Mammary epithelial cell (primary cell): ENCODE measurements at regions not wholly inside any gene's neighbourhood (a gene's known extent, or its start where the extent isn't known, plus 50 kb on each side); places are given as distances from the start of the nearest gene placed in this dataset.

ENCODE experiments used
- EZH2 ChIP-seq: IDR thresholded peaks from 2 replicates; pipeline ENCODE4 v1.6.1; 2012; ENCODE audit warnings: low read length, inconsistent platforms, borderline replicate concordance
- TF ChIP-seq, protein P1 (sequence below), 2 donors: IDR thresholded peaks in 1 of 2; conservative IDR thresholded peaks in 1 of 2; 2 replicates each; pipeline ENCODE4 v1.5.1; 2011 to 2012; ENCODE audit warnings: inconsistent platforms in 2 of 2, low read length in 2 of 2, mild to moderate bottlenecking in 2 of 2, control low read depth in 1 of 2, low read depth in 1 of 2; ENCODE audit not compliant: insufficient read depth in 1 of 2; ENCODE audit errors: extremely low read depth in 1 of 2

DNA sequence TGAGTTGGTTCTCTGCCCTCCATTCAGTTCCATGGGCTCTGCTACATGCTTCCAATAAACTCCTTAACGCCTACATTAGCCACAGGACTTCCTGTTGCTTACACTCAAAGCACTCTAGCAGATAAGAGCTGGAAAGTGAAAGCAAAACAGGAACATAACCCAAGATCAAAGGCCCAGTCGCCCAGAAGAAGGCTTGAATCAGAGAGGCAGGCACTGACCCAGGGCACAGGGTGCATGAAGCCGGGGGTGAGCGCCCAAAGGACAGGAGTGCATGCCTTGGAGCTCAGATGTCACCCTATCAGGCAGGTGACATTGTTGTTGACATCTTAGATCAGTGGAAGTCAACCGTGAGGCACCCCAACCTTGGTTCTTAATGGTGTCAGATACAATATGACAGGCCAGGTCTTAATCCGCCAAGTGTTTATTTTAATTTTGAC, 235.1 kb downstream of the UACA start:
- TF ChIP-seq, protein P1, sequence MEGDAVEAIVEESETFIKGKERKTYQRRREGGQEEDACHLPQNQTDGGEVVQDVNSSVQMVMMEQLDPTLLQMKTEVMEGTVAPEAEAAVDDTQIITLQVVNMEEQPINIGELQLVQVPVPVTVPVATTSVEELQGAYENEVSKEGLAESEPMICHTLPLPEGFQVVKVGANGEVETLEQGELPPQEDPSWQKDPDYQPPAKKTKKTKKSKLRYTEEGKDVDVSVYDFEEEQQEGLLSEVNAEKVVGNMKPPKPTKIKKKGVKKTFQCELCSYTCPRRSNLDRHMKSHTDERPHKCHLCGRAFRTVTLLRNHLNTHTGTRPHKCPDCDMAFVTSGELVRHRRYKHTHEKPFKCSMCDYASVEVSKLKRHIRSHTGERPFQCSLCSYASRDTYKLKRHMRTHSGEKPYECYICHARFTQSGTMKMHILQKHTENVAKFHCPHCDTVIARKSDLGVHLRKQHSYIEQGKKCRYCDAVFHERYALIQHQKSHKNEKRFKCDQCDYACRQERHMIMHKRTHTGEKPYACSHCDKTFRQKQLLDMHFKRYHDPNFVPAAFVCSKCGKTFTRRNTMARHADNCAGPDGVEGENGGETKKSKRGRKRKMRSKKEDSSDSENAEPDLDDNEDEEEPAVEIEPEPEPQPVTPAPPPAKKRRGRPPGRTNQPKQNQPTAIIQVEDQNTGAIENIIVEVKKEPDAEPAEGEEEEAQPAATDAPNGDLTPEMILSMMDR (conservative IDR thresholded peaks at IDR 0.05 in 1 of 2, IDR thresholded peaks at IDR 0.05 in 1 of 2; ENCODE audit: extremely low read depth in 1 of 2, insufficient read depth in 1 of 2, low read depth in 1 of 2, low read length in 2 of 2): no peak
- no peak for TF ChIP-seq EZH2
